HG03565 (cell line): ENCODE measurements at regions not wholly inside any gene's neighbourhood (a gene's known extent, or its start where the extent isn't known, plus 50 kb on each side); places are given as distances from the start of the nearest gene placed in this dataset.

ENCODE experiments used
- ATAC-seq: cut with Tn5 transposase; IDR thresholded peaks from one replicate; pipeline ENCODE4 v1.9.1; 2021; ENCODE audit warnings: mild to moderate bottlenecking, moderate library complexity; ENCODE audit not compliant: unreplicated experiment

DNA sequence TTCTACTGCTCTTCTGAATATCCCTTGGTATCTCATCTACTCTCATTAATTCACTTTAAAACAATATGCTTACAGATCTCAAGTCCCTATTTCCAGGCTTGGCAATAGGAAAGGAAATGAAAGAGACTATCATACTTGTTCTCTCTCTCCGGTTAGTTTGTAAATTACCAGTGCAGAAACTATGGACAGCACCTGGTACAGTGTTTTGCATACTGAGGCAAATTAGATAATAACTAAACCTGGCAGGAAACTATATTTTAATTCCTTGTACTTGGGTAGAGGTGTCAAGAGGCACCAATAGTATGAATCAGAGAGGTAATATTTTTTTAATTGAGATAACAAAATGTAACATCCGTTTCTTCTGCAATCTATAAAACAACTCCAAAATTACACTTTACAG, 97.7 kb upstream of the TMEM196 start:
- no peak for ATAC-seq

- ATAC-seq, result no peak
These were observed 96.6 kb upstream of the TMEM196 start for GRCh38 chr7:19869979-19870378.

DNA sequence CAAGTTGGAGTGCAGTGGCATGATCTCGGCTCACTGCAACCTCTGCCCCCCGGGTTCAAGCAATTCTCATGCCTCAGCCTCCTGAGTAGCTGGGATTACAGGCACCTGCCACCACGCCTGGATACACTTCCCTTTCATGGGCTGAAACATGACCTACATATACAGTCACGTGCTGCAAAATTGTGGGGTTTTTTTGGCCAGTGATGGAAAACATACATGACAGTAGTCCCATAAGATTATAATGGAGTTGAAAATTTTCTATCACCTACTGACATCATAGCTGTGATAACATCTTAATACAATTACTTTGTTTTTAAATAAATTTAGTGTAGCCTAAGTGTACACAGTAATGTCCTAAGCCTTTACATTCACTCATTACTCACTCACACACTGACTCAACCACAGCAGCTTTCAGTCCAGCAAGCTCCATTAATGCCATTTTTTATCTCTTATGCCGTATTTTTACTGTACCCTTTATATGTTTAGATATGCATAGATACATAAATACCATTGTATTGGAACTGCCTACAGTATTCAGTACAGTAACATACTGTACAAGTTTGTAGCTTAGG, 79.9 kb upstream of the TMEM196 start:
- ATAC-seq, result no peak

- ATAC-seq, result no peak
These were observed 78.8 kb upstream of the TMEM196 start for GRCh38 chr7:19852192-19852591.

GRCh38 chr7:19851504-19851903, 78.1 kb upstream of the TMEM196 start:
- ATAC-seq, result no peak

GRCh38 chr7:19834566-19834965, 61.1 kb upstream of the TMEM196 start:
- no peak for ATAC-seq

DNA sequence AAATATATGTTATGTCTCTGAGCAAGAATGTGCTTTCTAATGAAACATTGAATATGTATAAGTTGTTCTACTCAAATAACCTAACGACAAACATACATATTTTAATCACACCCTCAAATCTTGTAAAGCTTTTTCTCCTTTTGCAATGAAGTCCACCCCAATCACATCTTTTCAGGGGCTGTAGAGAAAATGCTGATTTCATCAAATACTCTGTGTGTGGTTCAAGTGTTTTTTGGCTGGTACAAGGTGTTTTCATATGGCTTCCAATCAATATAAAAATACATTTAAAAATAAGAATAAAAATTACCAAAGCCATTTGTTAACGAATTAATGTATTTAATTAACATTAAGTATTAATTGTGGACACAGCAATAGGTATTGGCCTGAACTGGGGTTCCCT, 57.2 kb upstream of the TMEM196 start:
- no peak for ATAC-seq
